ENCODE measurements at regions not wholly inside any gene's neighbourhood (a gene's known extent, or its start where the extent isn't known, plus 50 kb on each side); places are given as distances from the start of the nearest gene placed in this dataset.

DNA sequence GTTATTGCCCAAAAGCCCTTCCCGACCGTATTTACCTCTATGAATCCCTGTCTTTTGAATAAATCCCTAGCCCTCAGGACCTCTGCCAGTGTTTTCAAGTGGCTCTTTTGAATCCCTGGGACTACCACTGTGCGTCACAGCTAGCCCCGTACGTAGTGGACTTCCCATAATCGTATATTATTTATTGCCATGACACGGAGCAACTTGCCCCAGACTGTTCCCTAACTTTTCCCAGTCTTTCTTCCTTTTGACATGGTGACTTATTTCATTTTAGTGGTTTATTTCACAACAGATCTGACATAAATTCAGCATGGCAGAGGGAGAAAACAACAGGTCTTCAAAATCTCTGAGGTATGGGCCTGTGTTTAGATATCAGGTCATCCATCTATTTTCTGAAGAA lies 318.6 kb upstream of the KLF6 start:
- Histone ChIP-seq H3K27me3 (ENCODE audit: insufficient read depth, poor library complexity, severe bottlenecking) (no peaks in the 10 kb centered on the region), H3K4me3 (replicated peaks; ENCODE audit: insufficient read depth, low read length) (no peak overlapping the region), H3K27ac (replicated peaks) (no peak overlapping the region)
- no peak for TF ChIP-seq SPI1 (IDR thresholded peaks at IDR 0.05; ENCODE audit: borderline replicate concordance, low read depth)
- TF ChIP-seq, protein P1, sequence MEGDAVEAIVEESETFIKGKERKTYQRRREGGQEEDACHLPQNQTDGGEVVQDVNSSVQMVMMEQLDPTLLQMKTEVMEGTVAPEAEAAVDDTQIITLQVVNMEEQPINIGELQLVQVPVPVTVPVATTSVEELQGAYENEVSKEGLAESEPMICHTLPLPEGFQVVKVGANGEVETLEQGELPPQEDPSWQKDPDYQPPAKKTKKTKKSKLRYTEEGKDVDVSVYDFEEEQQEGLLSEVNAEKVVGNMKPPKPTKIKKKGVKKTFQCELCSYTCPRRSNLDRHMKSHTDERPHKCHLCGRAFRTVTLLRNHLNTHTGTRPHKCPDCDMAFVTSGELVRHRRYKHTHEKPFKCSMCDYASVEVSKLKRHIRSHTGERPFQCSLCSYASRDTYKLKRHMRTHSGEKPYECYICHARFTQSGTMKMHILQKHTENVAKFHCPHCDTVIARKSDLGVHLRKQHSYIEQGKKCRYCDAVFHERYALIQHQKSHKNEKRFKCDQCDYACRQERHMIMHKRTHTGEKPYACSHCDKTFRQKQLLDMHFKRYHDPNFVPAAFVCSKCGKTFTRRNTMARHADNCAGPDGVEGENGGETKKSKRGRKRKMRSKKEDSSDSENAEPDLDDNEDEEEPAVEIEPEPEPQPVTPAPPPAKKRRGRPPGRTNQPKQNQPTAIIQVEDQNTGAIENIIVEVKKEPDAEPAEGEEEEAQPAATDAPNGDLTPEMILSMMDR (IDR thresholded peaks at IDR 0.05; ENCODE audit: insufficient read depth, low read length): no peak
- TF ChIP-seq, protein P2, sequence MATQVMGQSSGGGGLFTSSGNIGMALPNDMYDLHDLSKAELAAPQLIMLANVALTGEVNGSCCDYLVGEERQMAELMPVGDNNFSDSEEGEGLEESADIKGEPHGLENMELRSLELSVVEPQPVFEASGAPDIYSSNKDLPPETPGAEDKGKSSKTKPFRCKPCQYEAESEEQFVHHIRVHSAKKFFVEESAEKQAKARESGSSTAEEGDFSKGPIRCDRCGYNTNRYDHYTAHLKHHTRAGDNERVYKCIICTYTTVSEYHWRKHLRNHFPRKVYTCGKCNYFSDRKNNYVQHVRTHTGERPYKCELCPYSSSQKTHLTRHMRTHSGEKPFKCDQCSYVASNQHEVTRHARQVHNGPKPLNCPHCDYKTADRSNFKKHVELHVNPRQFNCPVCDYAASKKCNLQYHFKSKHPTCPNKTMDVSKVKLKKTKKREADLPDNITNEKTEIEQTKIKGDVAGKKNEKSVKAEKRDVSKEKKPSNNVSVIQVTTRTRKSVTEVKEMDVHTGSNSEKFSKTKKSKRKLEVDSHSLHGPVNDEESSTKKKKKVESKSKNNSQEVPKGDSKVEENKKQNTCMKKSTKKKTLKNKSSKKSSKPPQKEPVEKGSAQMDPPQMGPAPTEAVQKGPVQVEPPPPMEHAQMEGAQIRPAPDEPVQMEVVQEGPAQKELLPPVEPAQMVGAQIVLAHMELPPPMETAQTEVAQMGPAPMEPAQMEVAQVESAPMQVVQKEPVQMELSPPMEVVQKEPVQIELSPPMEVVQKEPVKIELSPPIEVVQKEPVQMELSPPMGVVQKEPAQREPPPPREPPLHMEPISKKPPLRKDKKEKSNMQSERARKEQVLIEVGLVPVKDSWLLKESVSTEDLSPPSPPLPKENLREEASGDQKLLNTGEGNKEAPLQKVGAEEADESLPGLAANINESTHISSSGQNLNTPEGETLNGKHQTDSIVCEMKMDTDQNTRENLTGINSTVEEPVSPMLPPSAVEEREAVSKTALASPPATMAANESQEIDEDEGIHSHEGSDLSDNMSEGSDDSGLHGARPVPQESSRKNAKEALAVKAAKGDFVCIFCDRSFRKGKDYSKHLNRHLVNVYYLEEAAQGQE (IDR thresholded peaks at IDR 0.05; ENCODE audit: insufficient replicate concordance, low read depth): no peak
- no peak for TF ChIP-seq GABPA (IDR thresholded peaks at IDR 0.05; ENCODE audit: low read depth)
- TF ChIP-seq POLR2AphosphoS5 (IDR thresholded peaks at IDR 0.05; ENCODE audit: low read depth): no peak
- no peak for DNase-seq (ENCODE audit: low read depth in 1 of 2, low spot score in 1 of 2)

DNA sequence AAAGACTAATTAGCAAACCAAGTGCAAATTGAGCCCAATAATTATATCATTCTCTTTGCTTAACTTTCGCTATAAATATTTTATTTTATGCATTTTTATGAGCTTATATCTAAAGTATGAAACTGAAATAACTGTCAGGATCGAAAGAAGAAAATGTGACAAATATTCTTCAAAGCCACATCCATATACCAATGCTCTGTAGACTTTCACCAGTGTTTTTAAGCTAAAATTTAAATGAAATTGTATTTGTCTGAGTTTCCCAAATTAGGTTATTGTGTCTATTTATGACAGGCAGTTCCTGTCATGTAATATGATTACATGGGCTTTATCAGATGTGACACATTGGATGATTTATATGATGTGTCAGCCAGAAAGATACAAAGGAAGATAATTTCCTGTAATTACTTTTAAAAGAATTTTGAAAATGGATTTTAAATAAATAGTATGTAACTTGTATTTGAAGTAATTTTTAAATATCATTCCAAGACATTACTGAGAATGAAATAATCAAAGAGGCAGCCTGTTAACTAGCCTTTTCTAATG lies 317.9 kb upstream of the KLF6 start:
- Histone ChIP-seq H3K27me3 (ENCODE audit: insufficient read depth, poor library complexity, severe bottlenecking) (no peaks in the 10 kb centered on the region), H3K27ac (replicated peaks) (no peak overlapping the region), H3K4me3 (replicated peaks; ENCODE audit: insufficient read depth, low read length) (no peak overlapping the region)
- no peak for DNase-seq (ENCODE audit: low read depth in 1 of 2, low spot score in 1 of 2)
- TF ChIP-seq GABPA (IDR thresholded peaks at IDR 0.05; ENCODE audit: low read depth) (no peak), POLR2AphosphoS5 (IDR thresholded peaks at IDR 0.05; ENCODE audit: low read depth) (no peak), SPI1 (IDR thresholded peaks at IDR 0.05; ENCODE audit: borderline replicate concordance, low read depth) (no peak)
- TF ChIP-seq, protein P2 (IDR thresholded peaks at IDR 0.05; ENCODE audit: insufficient replicate concordance, low read depth): no peak
- TF ChIP-seq, protein P1 (IDR thresholded peaks at IDR 0.05; ENCODE audit: insufficient read depth, low read length): no peak

DNA sequence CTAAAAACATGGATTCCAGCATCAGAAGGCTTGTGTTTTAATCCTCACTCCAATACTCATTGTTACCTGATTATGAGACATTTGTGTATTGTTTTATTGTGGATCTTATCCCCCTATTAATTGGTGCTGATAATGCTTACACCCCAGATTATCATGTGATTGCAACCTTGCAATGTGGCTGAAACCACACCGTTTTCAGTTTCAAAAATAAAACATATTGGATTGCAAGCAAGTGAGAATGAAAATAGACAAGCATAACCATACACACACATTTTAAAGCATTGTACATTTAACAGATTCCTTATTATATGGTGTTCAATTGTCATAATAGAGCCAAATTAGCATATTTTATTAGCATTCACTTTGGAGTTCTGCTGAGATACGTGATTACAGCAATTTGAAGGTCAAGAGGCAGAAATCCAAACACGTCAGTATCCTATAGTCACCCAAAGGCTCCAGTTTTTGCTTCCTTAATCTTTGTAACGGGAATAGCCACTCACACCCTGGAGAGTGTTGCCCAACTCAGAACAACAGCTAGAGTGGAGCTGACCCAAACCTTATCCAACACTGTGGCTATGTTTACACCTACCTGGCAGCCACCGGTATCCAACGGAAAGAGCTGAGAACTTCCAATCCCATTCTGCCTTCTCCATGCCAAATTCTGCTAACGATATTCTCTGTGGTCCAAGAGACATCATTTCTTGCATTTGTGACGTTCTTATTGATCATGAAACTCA lies 317.1 kb upstream of the KLF6 start:
- TF ChIP-seq GABPA (IDR thresholded peaks at IDR 0.05; ENCODE audit: low read depth) (no peak), POLR2AphosphoS5 (IDR thresholded peaks at IDR 0.05; ENCODE audit: low read depth) (no peak), SPI1 (IDR thresholded peaks at IDR 0.05; ENCODE audit: borderline replicate concordance, low read depth) (no peak)
- TF ChIP-seq, protein P1 (IDR thresholded peaks at IDR 0.05; ENCODE audit: insufficient read depth, low read length): no peak
- TF ChIP-seq, protein P2 (IDR thresholded peaks at IDR 0.05; ENCODE audit: insufficient replicate concordance, low read depth): no peak
- H3K4me3 ChIP-seq (replicated peaks; ENCODE audit: insufficient read depth, low read length): no peak overlapping the region
- no peaks in the 10 kb centered on the region for H3K27me3 ChIP-seq (ENCODE audit: insufficient read depth, poor library complexity, severe bottlenecking)
- DNase-seq (ENCODE audit: low read depth in 1 of 2, low spot score in 1 of 2): no peak
- H3K27ac ChIP-seq (replicated peaks): no peak overlapping the region
